IMR-90 (cell line): ENCODE measurements at regions not wholly inside any gene's neighbourhood (a gene's known extent, or its start where the extent isn't known, plus 50 kb on each side); places are given as distances from the start of the nearest gene placed in this dataset.

Experiments used
- ATAC-seq: fragments of 200-7000 bp; cut with Tn5 transposase; 2 replicates; pipeline ENCODE4 v1.9.1; 2020; ENCODE audit warnings: low read depth, mild to moderate bottlenecking, moderate library complexity
- BruUV-seq: library from RNA; stranded (reverse); fragments of 400-500 nt; replicated peaks from 2 replicates; lab custom pipeline; 2021; lab: Mats Ljungman, UMichigan
- CTCF ChIA-PET: fragments of 300-600 bp; formaldehyde crosslinking; extraction: SDS; loops from one replicate; lab custom pipeline; 2021; ENCODE audit warnings: antibody characterized with exemption; lab: Yijun Ruan, JAX
- POLR2A ChIA-PET: fragments of 300-600 bp; sonication (Branson Sonifier 250); formaldehyde crosslinking; loops from one replicate; lab custom pipeline; 2022; ENCODE audit warnings: antibody characterized with exemption; ENCODE audit not compliant: unreplicated experiment; lab: Charles Lee
- DNase-seq: peaks from one replicate; pipeline ENCODE4 v3.0.0; 2013
- H2AFZ ChIP-seq: replicated peaks from 2 replicates; pipeline ENCODE3; 2013; ENCODE audit warnings: low read length, mild to moderate bottlenecking; ENCODE audit not compliant: poor library complexity
- H2AK5ac ChIP-seq: 2 replicates; pipeline ENCODE4 v1.6.1; 2013; ENCODE audit warnings: low read depth, low read length, inconsistent platforms
- H2AK9ac ChIP-seq: replicated peaks from 2 replicates; pipeline ENCODE3; 2013; ENCODE audit warnings: mild to moderate bottlenecking, low read depth, low read length, moderate library complexity; ENCODE audit not compliant: poor library complexity
- H2BK120ac ChIP-seq: 2 replicates; pipeline ENCODE4 v1.6.1; 2013; ENCODE audit warnings: low read depth, low read length, inconsistent platforms
- H2BK15ac ChIP-seq: 3 replicates; pipeline ENCODE4 v1.6.1; 2013; ENCODE audit warnings: low read depth, low read length, inconsistent platforms
- H2BK20ac ChIP-seq: 2 replicates; pipeline ENCODE4 v1.6.1; 2013; ENCODE audit warnings: low read depth, mild to moderate bottlenecking, inconsistent platforms, low read length, moderate library complexity
- H2BK5ac ChIP-seq: 2 replicates; pipeline ENCODE4 v1.6.1; 2013; ENCODE audit warnings: mild to moderate bottlenecking, low read depth, low read length, inconsistent platforms; ENCODE audit not compliant: poor library complexity, severe bottlenecking
- H3K14ac ChIP-seq: replicated peaks from 2 replicates; pipeline ENCODE4 v1.6.1; 2013; ENCODE audit warnings: low read depth, low read length, inconsistent platforms
- H3K18ac ChIP-seq: 2 replicates; pipeline ENCODE4 v1.6.1; 2013; ENCODE audit warnings: low read depth, low read length, control low read depth
- H3K23ac ChIP-seq: 2 replicates; pipeline ENCODE4 v1.6.1; 2013; ENCODE audit warnings: low read depth, low read length, inconsistent platforms
- H3K27ac ChIP-seq: 2 replicates; pipeline ENCODE4 v1.5.1; 2013; ENCODE audit warnings: mild to moderate bottlenecking, control low read depth, low read length; ENCODE audit not compliant: insufficient read depth
- H3K27me3 ChIP-seq: 2 replicates; pipeline ENCODE4 v1.6.1; 2013; ENCODE audit warnings: low read length; ENCODE audit not compliant: control insufficient read depth, insufficient read depth
- H3K36me3 ChIP-seq: 2 replicates; pipeline ENCODE4 v1.6.1; 2013; ENCODE audit warnings: low read length, mixed read lengths; ENCODE audit not compliant: control insufficient read depth, insufficient read depth
- H3K4ac ChIP-seq: 2 replicates; pipeline ENCODE4 v1.6.1; 2013; ENCODE audit warnings: low read depth, low read length, inconsistent platforms
- H3K4me1 ChIP-seq: 2 replicates; pipeline ENCODE4 v1.6.1; 2013; ENCODE audit warnings: low read length, mixed read lengths; ENCODE audit not compliant: control insufficient read depth, insufficient read depth
- H3K4me2 ChIP-seq: 2 replicates; pipeline ENCODE4 v1.6.1; 2013; ENCODE audit warnings: low read depth, mild to moderate bottlenecking, control low read depth, low read length, moderate library complexity
- H3K4me3 ChIP-seq: 2 replicates; pipeline ENCODE4 v1.5.1; 2013; ENCODE audit warnings: low read depth, mild to moderate bottlenecking, control low read depth, low read length, moderate library complexity; ENCODE audit not compliant: insufficient read depth
- H3K56ac ChIP-seq: 2 replicates; pipeline ENCODE4 v1.6.1; 2013; ENCODE audit warnings: low read length, inconsistent platforms; ENCODE audit not compliant: insufficient read depth; ENCODE audit errors: extremely low read depth
- H3K79me1 ChIP-seq, 2 experiments: 2 replicates each; pipeline ENCODE4 v1.6.1; 2013; ENCODE audit warnings: low read length in 2 of 2, inconsistent platforms in 1 of 2, low read depth in 1 of 2
- H3K9ac ChIP-seq: 2 replicates; pipeline ENCODE4 v1.6.1; 2013; ENCODE audit warnings: low read depth, low read length, control low read depth
- H3K9me1 ChIP-seq: 2 replicates; pipeline ENCODE4 v1.6.1; 2013; ENCODE audit warnings: low read length, inconsistent platforms; ENCODE audit not compliant: insufficient read depth
- H3K9me3 ChIP-seq: 2 replicates; pipeline ENCODE4 v1.6.1; 2013; ENCODE audit warnings: low read length; ENCODE audit not compliant: control insufficient read depth, insufficient read depth
- H4K20me1 ChIP-seq: 2 replicates; pipeline ENCODE4 v1.6.1; 2013; ENCODE audit warnings: low read length, inconsistent platforms; ENCODE audit not compliant: insufficient read depth
- H4K5ac ChIP-seq: 2 replicates; pipeline ENCODE4 v1.6.1; 2013; ENCODE audit warnings: mild to moderate bottlenecking, low read depth, low read length, control low read depth
- H4K8ac ChIP-seq, 2 experiments: 2 replicates each; pipeline ENCODE4 v1.6.1; 2013; ENCODE audit warnings: low read depth in 2 of 2, low read length in 2 of 2, control low read depth in 1 of 2, inconsistent platforms in 1 of 2
- H4K91ac ChIP-seq: 2 replicates; pipeline ENCODE4 v1.6.1; 2013; ENCODE audit warnings: low read depth, low read length, inconsistent platforms; ENCODE audit not compliant: insufficient read depth
- BHLHE40 ChIP-seq: fragments of 150-350 bp; IDR thresholded peaks from 2 replicates; pipeline ENCODE4 v1.6.1; 2016; ENCODE audit warnings: mild to moderate bottlenecking, low read depth, low read length
- CEBPB ChIP-seq: IDR thresholded peaks from 2 replicates; pipeline ENCODE4 v1.6.1; 2012; ENCODE audit warnings: low read depth, low read length, improper control_type of control experiment
- CHD1 ChIP-seq: IDR thresholded peaks from 2 replicates; pipeline ENCODE4 v1.6.1; 2012; ENCODE audit warnings: low read depth, low read length, improper control_type of control experiment
- FOS ChIP-seq: fragments of 150-350 bp; IDR thresholded peaks from 2 replicates; pipeline ENCODE4 v1.6.1; 2016; ENCODE audit warnings: low read depth, low read length
- MAFK ChIP-seq: IDR thresholded peaks from 2 replicates; pipeline ENCODE4 v1.6.1; 2012; ENCODE audit warnings: low read depth, low read length, improper control_type of control experiment
- MAZ ChIP-seq: IDR thresholded peaks from 2 replicates; pipeline ENCODE4 v1.6.1; 2012; ENCODE audit warnings: low read depth, mild to moderate bottlenecking, low read length, improper control_type of control experiment, moderate library complexity, borderline replicate concordance
- MXI1 ChIP-seq: IDR thresholded peaks from 2 replicates; pipeline ENCODE4 v1.6.1; 2012; ENCODE audit warnings: low read depth, mild to moderate bottlenecking, low read length, moderate library complexity, borderline replicate concordance
- NFE2L2 ChIP-seq: fragments of 150-350 bp; IDR thresholded peaks from 2 replicates; pipeline ENCODE4 v1.6.1; 2016; ENCODE audit warnings: low read depth, mild to moderate bottlenecking, low read length
- POLR2A ChIP-seq: IDR thresholded peaks from 2 replicates; pipeline ENCODE4 v1.6.1; 2012; ENCODE audit warnings: mild to moderate bottlenecking, low read depth, low read length
- RAD21 ChIP-seq: IDR thresholded peaks from 2 replicates; pipeline ENCODE4 v1.6.1; 2012; ENCODE audit warnings: low read length, improper control_type of control experiment
- RCOR1 ChIP-seq: IDR thresholded peaks from 2 replicates; pipeline ENCODE4 v1.6.1; 2012; ENCODE audit warnings: mild to moderate bottlenecking, low read length, improper control_type of control experiment; ENCODE audit not compliant: insufficient replicate concordance
- RFX5 ChIP-seq: IDR thresholded peaks from 2 replicates; pipeline ENCODE4 v1.8.0; 2012; ENCODE audit warnings: low read depth, mild to moderate bottlenecking, low read length, moderate library complexity
- SMC3 ChIP-seq: fragments of 150-350 bp; IDR thresholded peaks from 2 replicates; pipeline ENCODE4 v1.6.1; 2016; ENCODE audit warnings: low read depth, mild to moderate bottlenecking, antibody characterized with exemption, low read length, moderate library complexity
- WGBS, 2 experiments: methylation state at CpG; one replicate each; pipeline versions ENCODE4 v1.1.5 to v1.1.7; 2013; ENCODE audit warnings: missing lambda C conversion rate in 2 of 2; ENCODE audit not compliant: insufficient read length in 1 of 2; ENCODE audit errors: extremely low coverage in 2 of 2; 5-methylcytosine and 5-hydroxymethylcytosine counted together
- dilution Hi-C: fragments of 300-500 bp; cut with HindIII; formaldehyde crosslinking; loops from one replicate; pipeline ENCODE4 v1.14.3; 2018; ENCODE audit warnings: low sequenced_read_pairs; ENCODE audit not compliant: unreplicated experiment
- in situ Hi-C: fragments of 300-500 bp; cut with MboI; formaldehyde crosslinking; loops from 3 replicates; pipeline ENCODE4 v1.14.3; 2019; ENCODE audit warnings: low sequenced_read_pairs, inconsistent platforms, mixed read lengths
- intact Hi-C: fragments of 100-400 bp; cut with micrococcal nuclease; formaldehyde crosslinking; loops from 2 replicates; pipeline ENCODE4 v1.10.0; 2022
- TF ChIP-seq, protein P1 (sequence below): fragments of 150-350 bp; IDR thresholded peaks from 2 replicates; pipeline ENCODE4 v1.6.1; 2017; ENCODE audit warnings: mild to moderate bottlenecking, antibody characterized with exemption, low read length, low read depth
- TF ChIP-seq, protein P2 (sequence below): conservative IDR thresholded peaks from 2 replicates; pipeline ENCODE4 v1.5.1; 2012; ENCODE audit warnings: mild to moderate bottlenecking, low read depth, low read length, improper control_type of control experiment
- TF ChIP-seq, protein P3 (sequence below): fragments of 150-350 bp; IDR thresholded peaks from 2 replicates; pipeline ENCODE4 v1.6.1; 2016; ENCODE audit warnings: low read depth, mild to moderate bottlenecking, low read length, moderate library complexity, borderline replicate concordance

DNA sequence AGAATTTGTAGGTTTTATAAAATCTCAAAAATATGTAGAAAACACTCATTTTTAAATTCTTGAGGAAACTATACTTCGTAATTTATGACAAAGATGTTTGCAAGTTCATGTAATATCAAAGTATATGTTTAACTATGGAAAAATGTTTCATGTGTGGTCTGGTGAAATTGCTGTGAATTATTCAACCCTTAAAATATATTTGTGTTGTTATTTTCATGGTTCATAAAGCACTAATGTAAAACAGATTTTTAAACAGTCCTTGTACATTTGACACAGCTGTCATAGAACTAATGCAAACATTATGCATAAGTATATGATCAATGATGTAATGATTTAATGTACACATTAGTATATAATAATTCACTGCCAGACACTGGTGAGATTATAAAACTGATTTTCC lies 83.1 kb upstream of the ARSJ start:
- dilution Hi-C loops, result no loop called here

More for the DNA sequence above, 83.1 kb upstream of the ARSJ start:
- Histone ChIP-seq H3K27ac (no peak overlapping the region), H2AK5ac (no peak overlapping the region), H3K18ac (no peak overlapping the region), H3K9me3 (no peaks in the 10 kb centered on the region; the same call in 1 of the 2 replicates), H3K4ac (no peak overlapping the region), H2BK120ac (no peak overlapping the region), H2BK15ac (no peak overlapping the region), H3K23ac (no peak overlapping the region), H4K5ac (no peak overlapping the region), H3K4me3 (no peak overlapping the region), H3K79me1 (no peaks in the 10 kb centered on the region), H3K9ac (no peak overlapping the region), H4K91ac (no peak overlapping the region), H3K14ac (no peak overlapping the region), H2AFZ (no peak overlapping the region), H4K20me1 (no peaks in the 10 kb centered on the region), H3K36me3 (no peaks in the 10 kb centered on the region), H3K4me1 (no peaks in the 10 kb centered on the region), H3K27me3 (no peaks in the 10 kb centered on the region), H3K4me2 (no peak overlapping the region), H3K56ac (no peak overlapping the region), H2BK5ac (no peak overlapping the region), H3K9me1 (no peaks in the 10 kb centered on the region), H2BK20ac (no peak overlapping the region), H2AK9ac (no peak overlapping the region), H4K8ac (no peak overlapping the region)
- in situ Hi-C loops (no loop called here), intact Hi-C loops (no loop called here)
- TF ChIP-seq, protein P1, sequence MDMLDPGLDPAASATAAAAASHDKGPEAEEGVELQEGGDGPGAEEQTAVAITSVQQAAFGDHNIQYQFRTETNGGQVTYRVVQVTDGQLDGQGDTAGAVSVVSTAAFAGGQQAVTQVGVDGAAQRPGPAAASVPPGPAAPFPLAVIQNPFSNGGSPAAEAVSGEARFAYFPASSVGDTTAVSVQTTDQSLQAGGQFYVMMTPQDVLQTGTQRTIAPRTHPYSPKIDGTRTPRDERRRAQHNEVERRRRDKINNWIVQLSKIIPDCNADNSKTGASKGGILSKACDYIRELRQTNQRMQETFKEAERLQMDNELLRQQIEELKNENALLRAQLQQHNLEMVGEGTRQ, result no peak
- no peak for TF ChIP-seq CEBPB
- no peak for TF ChIP-seq BHLHE40
- TF ChIP-seq NFE2L2, result no peak
- no peak for TF ChIP-seq SMC3
- no peak for TF ChIP-seq POLR2A
- TF ChIP-seq MAZ, result no peak
- TF ChIP-seq RAD21, result no peak
- TF ChIP-seq, protein P2, sequence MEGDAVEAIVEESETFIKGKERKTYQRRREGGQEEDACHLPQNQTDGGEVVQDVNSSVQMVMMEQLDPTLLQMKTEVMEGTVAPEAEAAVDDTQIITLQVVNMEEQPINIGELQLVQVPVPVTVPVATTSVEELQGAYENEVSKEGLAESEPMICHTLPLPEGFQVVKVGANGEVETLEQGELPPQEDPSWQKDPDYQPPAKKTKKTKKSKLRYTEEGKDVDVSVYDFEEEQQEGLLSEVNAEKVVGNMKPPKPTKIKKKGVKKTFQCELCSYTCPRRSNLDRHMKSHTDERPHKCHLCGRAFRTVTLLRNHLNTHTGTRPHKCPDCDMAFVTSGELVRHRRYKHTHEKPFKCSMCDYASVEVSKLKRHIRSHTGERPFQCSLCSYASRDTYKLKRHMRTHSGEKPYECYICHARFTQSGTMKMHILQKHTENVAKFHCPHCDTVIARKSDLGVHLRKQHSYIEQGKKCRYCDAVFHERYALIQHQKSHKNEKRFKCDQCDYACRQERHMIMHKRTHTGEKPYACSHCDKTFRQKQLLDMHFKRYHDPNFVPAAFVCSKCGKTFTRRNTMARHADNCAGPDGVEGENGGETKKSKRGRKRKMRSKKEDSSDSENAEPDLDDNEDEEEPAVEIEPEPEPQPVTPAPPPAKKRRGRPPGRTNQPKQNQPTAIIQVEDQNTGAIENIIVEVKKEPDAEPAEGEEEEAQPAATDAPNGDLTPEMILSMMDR, result no peak
- no peak for TF ChIP-seq FOS
- no peak for TF ChIP-seq RCOR1
- TF ChIP-seq, protein P3, sequence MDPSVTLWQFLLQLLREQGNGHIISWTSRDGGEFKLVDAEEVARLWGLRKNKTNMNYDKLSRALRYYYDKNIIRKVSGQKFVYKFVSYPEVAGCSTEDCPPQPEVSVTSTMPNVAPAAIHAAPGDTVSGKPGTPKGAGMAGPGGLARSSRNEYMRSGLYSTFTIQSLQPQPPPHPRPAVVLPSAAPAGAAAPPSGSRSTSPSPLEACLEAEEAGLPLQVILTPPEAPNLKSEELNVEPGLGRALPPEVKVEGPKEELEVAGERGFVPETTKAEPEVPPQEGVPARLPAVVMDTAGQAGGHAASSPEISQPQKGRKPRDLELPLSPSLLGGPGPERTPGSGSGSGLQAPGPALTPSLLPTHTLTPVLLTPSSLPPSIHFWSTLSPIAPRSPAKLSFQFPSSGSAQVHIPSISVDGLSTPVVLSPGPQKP, result no peak
- TF ChIP-seq RFX5, result no peak
- no peak for TF ChIP-seq MXI1
- TF ChIP-seq MAFK, result no peak
- TF ChIP-seq CHD1, result no peak
- WGBS, 2 experiments, result no CpG with 5 or more reads among the region's 1 CpG
- no TSS peak for BruUV-seq
- ChIA-PET CTCF (no interaction called here), POLR2A (no interaction called here)
- DNase-seq (no peak), ATAC-seq (no peak)
